SU-DHL-6 (cell line): ENCODE measurements at regions not wholly inside any gene's neighbourhood (a gene's known extent, or its start where the extent isn't known, plus 50 kb on each side); places are given as distances from the start of the nearest gene placed in this dataset.

ENCODE experiments used
- EZH2phosphoT487 ChIP-seq: fragments of 200-600 bp; sonication (generic), shearing (Covaris generic); conservative IDR thresholded peaks from 2 replicates; pipeline ENCODE4 v1.6.1; 2018; ENCODE audit warnings: mild to moderate bottlenecking, antibody characterized with exemption, low read length, moderate library complexity, mixed read lengths
- TF ChIP-seq, protein P1 (sequence below): fragments of 200-600 bp; sonication (generic); IDR thresholded peaks from one replicate; pipeline ENCODE4 v1.5.1; 2017; ENCODE audit warnings: antibody characterized with exemption, mild to moderate bottlenecking, low read length, moderate library complexity; ENCODE audit not compliant: insufficient read depth, poor library complexity, severe bottlenecking

DNA sequence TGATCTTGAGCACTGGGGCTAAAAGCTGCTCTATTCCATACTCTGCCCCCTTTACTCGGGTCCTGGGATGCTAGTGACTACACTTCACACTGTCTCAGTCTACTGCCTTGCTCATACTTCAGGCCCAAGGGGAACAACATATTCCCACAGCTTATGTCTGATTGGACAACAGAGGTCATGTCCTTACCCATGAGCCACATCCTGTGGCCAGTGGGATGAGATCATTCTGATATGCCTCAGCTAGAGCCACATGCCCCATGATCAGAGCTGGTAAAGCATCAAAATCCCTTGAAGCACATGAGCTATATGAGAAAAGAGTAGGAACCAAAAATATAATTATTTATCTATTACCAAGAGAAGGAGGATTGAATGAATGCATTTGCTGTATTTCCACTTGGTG is 290.1 kb upstream of the TSHZ3 start:
- TF ChIP-seq EZH2phosphoT487, result no peak
- TF ChIP-seq, protein P1, sequence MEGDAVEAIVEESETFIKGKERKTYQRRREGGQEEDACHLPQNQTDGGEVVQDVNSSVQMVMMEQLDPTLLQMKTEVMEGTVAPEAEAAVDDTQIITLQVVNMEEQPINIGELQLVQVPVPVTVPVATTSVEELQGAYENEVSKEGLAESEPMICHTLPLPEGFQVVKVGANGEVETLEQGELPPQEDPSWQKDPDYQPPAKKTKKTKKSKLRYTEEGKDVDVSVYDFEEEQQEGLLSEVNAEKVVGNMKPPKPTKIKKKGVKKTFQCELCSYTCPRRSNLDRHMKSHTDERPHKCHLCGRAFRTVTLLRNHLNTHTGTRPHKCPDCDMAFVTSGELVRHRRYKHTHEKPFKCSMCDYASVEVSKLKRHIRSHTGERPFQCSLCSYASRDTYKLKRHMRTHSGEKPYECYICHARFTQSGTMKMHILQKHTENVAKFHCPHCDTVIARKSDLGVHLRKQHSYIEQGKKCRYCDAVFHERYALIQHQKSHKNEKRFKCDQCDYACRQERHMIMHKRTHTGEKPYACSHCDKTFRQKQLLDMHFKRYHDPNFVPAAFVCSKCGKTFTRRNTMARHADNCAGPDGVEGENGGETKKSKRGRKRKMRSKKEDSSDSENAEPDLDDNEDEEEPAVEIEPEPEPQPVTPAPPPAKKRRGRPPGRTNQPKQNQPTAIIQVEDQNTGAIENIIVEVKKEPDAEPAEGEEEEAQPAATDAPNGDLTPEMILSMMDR, result no peak
